ENCODE measurements at regions not wholly inside any gene's neighbourhood (a gene's known extent, or its start where the extent isn't known, plus 50 kb on each side); places are given as distances from the start of the nearest gene placed in this dataset.

DNA sequence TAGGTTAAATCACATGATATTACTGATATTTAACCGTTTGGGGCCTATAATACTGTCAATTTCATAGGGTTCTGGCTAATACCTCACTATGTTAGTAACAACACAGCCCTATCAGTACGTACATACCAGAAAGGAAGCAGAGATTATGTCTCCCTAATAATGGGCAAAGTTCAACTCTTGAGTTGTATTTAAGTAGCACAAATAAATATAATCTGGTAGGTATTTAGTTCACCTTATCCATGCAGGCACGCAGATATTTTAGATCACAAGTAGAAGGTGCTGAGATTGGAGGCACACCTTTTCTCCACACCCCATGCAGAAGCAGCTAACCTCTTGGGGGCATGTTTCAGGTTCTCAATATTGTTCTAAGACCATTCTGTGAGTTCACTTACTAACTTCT, 118.9 kb downstream of the IRS1 start:
- DNase-seq (ENCODE audit: low spot score): no peak

DNA sequence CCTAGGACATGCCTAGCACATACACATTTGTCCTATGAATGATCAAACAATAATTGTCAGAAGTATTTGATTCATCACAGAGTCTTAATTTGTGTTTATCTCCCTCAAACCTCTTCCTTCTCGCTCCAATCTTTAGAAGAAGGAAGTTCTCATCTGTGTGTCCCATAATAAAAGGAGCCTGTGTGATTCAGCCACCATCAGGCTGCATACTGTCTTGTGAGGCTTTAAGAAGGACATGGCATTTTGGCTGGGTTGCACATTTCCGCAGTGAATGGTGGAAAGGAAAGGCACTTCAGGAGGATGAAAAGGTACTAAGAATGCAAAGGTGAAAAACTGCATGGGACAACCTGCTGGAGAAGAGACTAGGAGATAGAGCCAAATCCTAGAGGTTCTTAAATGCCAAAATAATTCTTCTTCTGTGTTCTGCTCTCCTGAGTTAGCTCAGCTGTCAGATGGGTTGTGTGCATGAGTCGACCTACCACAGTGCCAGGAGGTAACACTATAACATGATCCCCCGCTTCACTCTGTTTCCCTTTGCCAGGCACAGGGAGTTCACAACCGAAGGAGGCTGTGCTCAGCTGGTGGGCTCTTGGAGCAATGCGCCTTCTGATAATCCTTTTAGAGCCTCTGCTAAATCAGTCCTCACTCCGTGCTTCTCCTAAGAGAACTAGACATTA, 120.1 kb downstream of the IRS1 start:
- DNase-seq (ENCODE audit: low spot score): no peak

DNA sequence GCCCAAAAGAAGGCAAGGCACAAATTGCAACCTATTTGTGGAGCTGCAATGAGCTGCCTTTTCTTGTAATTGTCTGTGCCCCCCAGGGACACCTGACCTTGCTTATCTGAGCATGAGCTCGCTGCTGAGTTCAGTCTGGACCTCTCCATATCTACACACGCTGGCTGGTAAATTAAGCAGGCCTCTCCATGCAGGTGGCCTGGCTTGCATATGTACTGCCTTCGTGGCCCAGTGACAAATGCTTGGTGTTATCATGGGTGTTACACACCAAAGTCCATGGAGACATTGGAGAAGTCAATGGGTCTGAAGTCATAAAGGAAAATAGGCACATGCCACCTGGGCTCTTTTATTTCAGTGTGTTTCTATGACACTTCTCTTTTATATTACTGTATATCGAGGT, 121.2 kb downstream of the IRS1 start:
- DNase-seq (ENCODE audit: low spot score): no peak

DNA sequence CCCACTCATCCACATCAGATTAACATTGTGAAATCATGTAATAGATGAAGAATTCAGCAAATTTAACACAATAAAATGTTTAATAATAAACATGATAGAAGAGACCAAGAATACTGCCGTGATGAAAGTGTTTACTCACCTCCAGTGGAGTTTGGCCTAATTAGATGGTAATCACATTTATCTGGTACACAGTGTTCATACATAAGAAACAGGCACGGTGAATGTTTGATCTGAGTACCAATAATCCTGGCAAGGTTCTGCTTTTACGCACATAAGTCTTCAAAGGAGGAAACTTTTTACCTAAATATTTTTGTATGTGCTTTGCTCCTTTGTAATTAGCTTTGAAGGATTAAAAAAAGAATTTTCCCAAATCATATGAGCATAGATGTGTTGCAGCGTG, 122.5 kb downstream of the IRS1 start:
- DNase-seq (ENCODE audit: low spot score): no peak

- no peak for DNase-seq (ENCODE audit: low spot score)
These were observed 123.0 kb downstream of the IRS1 start for GRCh38 chr2:226676618-226677017.

GRCh38 chr2:226674123-226674522, 125.5 kb downstream of the IRS1 start:
- DNase-seq (ENCODE audit: low spot score): no peak

DNA sequence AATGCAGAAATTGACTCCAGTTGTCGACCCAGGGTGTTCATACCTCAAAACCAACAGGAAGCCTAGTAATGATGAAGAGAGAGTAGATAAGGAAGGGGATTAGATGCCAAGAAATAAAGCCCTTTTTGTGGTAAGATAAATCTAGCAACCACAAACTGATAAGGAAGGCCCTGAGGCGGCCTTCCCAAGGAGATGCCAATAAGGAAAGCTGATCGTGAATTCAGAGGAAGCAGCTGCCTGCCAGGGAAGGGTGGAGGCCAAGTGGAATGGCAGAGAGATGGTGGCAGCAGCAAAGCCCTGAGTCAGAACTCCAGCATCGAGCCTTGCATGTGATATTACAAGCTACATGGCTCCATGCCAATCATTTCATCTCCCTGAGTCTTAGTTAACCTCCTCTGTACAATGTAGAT, 126.3 kb downstream of the IRS1 start:
- peak; percentile 97 for DNase-seq (ENCODE audit: low spot score)

DNA sequence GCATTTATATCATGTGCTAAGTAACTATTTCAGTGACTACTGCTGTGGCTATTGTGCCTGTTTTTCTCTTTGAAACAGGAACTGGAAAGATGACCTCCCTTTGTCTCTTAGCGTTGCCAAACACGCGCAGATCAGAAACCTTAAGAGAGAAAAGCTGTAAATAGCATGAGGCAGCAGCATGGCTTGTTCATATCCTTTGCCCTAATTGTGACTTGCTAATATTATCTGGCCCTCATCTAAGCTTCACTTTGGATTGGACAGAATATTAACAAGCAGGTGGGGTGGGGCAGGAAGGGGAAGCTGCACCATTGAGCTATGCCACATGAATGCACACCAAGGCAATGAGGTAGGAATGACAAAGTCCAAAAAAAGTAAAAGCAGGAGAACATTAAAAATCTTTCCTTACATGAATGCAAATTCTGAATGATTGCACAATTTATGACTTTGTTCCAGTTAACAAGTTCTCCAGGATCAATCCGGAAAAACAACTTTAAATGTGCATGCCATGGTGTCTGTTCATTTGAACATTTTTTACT, 128.4 kb downstream of the IRS1 start:
- no peak for DNase-seq (ENCODE audit: low spot score)

- DNase-seq (ENCODE audit: low spot score): no peak
These were observed 129.7 kb downstream of the IRS1 start for GRCh38 chr2:226669905-226670304.

- no peak for DNase-seq (ENCODE audit: low spot score)
These were observed 130.4 kb downstream of the IRS1 start for GRCh38 chr2:226669249-226669648.

DNA sequence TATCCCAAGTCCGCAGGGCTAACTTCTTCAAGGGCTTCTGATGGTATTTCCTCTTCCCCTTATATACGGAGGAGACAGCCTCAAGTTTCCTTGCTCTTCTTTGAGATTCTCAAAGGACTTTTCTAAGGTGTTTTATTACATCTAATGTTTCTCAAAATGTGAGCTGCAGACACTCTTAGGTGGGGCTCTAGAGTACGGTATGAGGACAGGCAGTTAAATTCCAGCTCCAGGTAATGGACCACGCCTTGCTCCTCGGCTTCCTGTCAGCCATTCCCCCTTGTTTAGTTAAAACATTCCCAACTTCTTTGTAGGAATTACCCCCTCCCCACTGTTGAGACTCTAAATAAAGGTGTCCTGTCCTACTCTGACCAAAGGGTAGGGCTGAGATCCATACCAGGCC, 131.9 kb downstream of the IRS1 start:
- DNase-seq (ENCODE audit: low spot score): peak; percentile 66

GRCh38 chr2:226665306-226665831, 134.3 kb downstream of the IRS1 start:
- DNase-seq (ENCODE audit: low spot score): no peak

GRCh38 chr2:226664661-226665060, 135.0 kb downstream of the IRS1 start:
- DNase-seq (ENCODE audit: low spot score): no peak

GRCh38 chr2:226664140-226664539, 135.5 kb downstream of the IRS1 start:
- DNase-seq (ENCODE audit: low spot score): no peak

DNA sequence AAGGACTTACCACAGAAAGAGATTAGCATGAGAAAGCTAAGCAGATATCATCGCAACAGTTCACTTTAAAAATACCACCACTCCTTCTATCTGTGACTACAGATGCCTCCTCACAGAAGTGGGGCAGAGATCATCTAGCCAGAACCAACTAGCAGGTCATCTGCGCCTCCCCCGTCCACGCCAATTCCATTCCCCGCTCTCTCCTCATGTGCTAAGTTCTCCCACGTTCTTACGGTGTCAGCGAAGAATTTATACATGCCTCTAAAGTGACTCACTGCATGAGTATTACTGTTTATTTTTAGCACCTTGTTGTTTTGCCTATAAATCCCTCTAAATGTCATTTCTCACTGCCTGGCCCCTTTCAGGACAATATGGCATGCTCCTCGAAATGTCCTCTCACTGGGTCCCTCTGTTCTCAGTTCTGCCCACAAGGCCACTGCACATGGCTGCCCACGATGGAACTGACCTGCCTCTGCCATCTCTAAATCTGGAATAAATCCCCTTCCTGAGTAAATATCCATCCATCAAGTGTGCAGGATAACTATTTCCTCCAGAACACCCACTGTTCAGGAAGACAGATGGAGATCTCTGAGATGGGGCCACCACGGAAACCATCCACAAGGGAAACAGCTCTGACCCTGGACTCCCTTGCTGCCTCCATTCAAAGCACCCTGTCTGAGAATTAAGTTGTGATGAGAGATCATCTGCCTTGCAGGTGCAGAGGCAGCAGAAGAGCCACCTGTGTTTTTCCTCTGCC, 137.7 kb downstream of the IRS1 start:
- DNase-seq (ENCODE audit: low spot score): peak; percentile 88

GRCh38 chr2:226660526-226660925, 139.1 kb downstream of the IRS1 start:
- no peak for DNase-seq (ENCODE audit: low spot score)

- DNase-seq (ENCODE audit: low spot score): no peak
These were observed 139.5 kb downstream of the IRS1 start for GRCh38 chr2:226660124-226660523.

DNA sequence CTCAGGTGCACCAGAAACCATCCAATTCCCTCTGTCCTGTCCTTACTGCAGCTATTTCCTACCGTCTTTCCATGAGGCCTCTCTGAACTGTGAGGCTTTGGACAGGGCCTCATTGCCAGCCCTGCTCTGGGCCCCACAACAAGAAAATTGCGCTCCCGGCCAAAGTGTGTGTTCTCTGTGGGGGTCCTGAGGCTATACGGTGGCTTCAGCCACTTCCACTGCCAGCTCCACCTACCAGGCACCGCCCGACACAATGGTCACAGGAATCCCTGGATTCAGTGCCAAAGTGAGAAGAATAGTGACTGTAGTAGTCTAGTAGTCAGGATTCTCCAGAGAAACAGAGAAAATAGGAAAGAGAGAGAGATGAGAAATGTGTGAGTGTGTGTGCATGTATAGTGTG, 140.2 kb downstream of the IRS1 start:
- no peak for DNase-seq (ENCODE audit: low spot score)

GRCh38 chr2:226658555-226658954, 141.1 kb downstream of the IRS1 start:
- no peak for DNase-seq (ENCODE audit: low spot score)

DNA sequence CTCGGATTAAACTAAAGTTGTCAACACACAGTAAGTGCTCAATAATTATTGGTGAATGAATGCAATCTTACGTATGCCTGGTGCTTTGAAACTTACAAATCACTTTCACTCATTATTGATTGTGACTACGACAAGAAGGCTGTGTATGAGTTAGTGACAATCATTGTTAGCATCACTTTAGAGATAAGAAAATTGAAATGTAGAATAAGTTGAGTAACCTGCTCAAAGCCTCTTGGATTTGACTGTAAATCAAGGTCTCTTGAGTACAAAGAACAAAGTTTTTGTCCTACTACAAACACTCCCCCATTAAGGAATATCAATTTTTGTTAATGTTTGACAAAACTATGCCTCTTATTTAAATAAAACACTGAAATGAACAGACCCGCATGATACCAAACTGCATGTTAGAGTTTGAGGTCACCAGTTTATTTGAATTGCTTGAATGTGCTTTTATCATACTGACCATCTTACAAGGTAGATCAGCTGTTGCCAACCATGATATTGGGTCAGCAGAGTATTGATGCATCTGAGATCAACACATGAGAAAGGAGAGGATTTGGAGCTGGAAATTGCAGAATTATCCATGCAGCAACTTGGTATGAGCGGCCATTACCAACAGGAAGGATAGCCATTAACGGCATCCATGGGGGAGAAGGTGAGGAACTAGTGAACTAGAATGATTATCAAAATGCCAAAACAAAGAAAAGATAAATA, 142.1 kb downstream of the IRS1 start:
- no peak for DNase-seq (ENCODE audit: low spot score)

GRCh38 chr2:226656367-226656766, 143.3 kb downstream of the IRS1 start:
- DNase-seq (ENCODE audit: low spot score): peak; percentile 75

- DNase-seq (ENCODE audit: low spot score): no peak
These were observed 143.7 kb downstream of the IRS1 start for GRCh38 chr2:226655871-226656270.

All from LoVo (cell line).